NOMO-1 (cell line): ENCODE measurements at regions not wholly inside any gene's neighbourhood (a gene's known extent, or its start where the extent isn't known, plus 50 kb on each side); places are given as distances from the start of the nearest gene placed in this dataset.

Experiments
- DNase-seq, 2 experiments: peaks; one replicate each; lab custom pipeline; 2025; ENCODE audit not compliant: unreplicated experiment in 2 of 2; lab: John Stamatoyannopoulos, UW

DNA sequence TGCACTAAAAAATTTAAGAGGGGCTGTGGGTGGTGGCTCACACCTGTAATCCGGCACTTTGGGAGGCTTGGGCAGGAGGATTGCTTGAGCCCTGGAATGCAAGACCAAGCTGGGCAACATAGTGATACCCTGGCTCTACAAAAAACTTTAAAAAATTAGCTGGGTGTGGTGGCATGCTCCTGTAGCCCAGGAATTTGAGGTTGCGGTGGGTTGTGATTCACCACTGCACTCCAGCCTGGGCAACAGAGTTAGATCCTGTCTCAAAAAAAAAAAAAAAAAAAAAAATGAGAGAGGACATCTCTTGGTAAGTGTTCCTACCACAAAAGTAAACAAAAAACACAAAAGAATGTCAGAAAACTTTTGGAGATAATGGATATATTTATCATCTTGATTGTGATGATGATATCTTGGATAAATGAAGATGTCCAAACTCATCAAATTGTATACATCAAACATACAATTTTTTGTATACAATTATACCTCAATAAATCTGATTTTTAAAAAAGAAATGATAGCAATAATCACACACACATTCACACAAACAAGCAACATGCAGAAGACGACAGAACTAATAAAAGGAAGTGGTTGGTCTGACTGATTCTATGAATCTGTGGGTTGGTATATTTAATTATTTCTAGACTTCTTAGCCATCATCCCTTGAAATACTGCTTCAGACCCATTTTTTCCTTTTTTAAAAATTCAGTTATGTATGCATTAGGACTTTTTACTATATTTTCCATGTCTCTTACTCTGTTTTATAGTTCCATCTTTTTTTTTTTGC is 465.9 kb downstream of the PLA2G4A start:
- DNase-seq = no peak

DNA sequence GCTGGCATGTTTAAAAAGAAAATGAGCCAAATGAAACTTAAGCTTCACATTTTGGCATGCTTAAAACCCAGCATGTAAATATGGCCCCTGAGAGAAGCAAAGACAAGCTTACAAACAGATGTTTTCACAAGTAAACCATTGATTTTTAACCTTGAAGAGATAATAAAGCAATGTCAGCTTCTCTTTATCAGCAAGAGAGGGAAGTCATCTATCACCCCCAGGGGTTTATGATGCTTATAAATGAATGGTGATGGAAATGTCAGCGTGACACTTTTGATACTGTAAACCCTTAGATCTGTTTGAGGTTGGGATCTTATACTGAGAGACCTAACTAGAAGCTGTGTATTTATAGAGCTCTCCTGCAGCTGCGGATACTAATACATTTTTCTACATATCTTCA is 471.3 kb downstream of the PLA2G4A start:
- DNase-seq = no peak

DNA sequence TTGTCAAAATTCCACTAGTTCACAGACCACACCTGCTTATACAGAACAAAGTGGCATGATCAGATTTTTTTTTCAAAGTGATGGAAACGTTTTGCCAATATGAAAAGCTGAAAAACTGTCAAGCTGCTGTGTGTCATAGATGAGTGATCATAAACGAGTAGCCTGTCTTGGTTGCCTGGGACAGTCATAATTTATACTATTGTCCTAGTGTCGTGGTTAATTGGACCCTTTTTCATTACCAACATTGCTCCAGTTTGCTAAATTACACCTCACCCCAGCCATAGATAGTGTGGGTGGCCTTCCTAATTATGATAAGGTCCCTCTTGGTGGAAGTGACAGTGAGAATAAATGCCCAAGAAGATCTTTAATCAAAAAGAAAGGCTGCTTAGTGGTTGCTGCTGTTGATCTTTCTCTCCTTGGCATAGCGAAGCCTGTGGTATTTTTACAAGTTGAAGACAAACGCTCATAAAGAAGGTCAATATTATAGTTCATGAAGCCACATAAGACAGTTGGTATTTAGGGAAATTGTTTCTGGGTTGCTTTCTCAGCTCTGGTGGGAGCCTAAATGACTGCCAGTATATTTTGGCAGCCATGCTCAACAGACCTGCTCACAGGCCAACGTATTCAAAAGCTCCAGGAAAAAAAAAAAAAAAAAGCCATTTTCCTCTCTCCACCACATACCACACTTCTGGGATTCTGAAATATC is 478.1 kb downstream of the PLA2G4A start:
- DNase-seq = no peak

DNA sequence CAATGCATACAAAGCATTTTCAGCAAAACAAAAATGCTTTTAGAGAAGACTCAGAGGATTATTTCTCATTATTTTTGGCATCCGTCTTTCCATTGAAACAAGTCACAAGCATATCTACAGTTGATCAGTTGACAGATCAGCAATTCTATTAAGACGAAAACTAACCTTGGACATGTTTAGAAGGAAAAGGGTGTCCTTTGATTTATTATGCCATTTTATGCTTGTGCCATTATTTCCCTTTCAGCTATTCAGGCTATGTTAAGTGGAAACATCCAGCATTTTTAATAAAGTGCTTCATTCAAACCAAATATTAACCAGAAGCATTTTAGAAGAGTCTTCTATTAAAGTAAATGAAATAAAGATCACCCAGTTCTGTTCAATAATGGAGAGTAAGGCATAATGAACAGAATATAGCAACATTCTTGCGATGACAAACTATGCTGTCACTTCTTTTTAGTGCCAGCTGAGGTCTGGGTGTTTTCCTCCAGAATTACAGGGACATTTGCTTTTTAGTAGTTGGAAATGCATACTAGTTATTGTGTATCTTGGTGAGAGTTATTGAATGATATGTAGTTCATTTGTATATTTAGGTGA is 481.4 kb downstream of the PLA2G4A start:
- DNase-seq = no peak

DNA sequence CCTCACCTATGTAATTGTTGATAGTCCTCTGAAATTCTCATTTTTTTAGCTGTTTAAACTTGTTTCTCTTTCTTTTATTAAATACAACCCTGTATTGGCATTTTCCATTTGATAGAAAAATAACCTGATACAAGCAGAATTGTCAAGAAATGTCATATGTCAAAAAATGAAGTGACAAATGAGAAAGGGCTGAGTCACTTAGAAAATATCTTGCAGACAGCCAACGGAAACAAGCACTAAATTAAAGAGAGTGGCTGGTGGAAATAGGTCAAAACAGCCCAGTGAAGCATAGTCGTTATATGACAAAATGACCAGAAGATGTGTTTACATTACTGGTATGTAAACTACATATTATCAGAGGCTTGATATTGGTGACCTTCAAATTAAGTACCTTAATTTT is 484.4 kb downstream of the PLA2G4A start:
- DNase-seq = no peak

DNA sequence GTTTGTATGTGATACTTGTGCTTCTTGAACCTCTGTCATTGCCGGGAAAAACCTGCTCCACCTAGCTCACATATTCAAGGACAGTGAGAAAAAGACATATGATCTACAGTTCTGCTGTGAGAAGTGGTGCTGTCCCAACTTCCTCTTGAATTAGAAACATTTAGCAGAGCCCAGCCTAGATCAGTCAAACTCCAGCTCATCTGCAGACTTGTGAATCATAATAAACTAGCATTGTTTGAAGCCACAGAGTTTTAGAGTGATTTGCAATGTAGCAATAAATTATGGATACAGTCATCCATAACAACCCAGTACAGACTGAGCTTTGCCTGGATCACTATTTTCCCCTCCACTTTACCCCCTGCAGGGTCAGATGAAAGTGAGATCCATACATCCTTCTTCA is 497.8 kb downstream of the PLA2G4A start:
- no peak for DNase-seq

DNA sequence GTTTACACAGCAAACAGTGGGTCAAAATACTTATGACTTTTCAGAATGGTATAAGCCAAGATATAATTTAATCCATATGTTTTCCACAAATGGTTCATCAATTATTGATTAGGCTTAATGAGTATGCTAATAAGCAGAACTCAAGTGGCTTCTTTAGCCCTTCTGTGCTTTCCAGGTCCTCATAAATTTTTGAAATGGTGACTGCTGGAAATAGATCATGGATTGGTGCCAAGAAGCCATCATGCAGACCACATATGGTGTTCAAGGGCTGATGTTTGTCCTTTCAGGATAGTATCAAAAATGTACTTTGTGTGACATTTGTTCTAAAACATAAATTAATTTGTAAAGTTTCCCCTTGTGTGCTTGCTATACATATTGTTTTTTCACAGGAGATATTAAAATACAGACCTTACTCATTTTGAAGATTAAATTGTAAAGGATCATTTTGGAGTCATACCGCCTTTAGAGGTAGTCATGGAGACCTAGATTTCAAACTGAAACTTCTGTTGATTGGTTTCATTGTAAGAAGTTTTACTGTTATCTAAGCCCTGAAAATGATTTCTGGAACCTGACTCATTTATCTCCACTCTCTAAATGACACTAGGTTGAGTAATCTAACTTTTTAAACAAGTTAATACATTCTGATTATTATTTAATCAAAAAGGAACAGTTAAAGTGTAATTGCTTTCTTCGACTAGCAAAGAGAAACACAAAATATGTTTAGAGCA is 507.9 kb downstream of the PLA2G4A start:
- no peak for DNase-seq

DNA sequence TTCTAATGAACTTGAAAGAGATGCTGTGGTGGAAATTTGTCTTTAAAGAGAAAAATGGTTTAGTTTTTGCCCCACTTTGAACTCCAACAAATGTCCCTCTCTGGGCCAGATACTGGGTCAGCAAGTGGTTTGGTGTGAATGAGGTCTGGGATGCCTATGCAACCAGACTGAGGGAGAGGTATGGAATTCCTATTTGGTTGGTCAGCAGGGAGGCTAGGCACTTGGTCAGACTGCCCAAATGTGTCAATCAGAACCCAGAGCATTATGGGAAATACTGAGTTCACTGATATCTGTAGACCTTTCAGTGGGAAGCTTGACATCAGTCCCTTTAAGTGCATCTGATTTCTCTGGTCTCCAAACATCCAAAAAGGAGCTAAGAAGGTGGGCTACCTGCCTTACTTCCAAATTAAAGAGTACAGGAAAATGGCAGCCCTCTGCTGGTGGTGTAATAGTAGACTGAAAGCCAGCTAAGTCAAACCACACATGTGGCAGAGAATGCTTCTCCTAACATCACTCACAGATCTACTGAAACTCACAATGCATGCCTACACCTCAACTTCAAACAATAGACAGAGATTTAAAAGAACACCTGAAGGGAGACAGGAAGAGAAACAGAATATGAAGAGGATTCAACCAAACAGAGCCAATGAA is 510.1 kb downstream of the PLA2G4A start:
- no peak for DNase-seq

DNA sequence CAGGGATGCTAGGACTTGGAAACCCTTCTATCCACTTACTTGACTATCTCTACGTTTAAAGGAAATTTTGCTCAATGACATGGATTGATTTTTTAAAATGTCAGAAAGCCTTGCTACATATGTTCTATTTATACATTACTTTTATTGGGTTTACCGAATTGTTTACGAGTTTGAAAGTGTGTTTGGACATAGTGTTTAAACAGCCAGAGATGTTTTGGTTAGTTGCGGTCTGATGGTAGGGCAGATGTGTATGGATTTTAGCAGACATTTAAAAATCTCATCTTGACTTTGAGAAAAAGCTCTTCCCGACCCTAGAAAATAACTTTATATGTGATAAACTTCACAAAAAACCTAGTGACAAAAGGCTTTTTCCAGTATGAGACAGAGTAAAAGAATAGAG is 513.7 kb downstream of the PLA2G4A start:
- DNase-seq = no peak

DNA sequence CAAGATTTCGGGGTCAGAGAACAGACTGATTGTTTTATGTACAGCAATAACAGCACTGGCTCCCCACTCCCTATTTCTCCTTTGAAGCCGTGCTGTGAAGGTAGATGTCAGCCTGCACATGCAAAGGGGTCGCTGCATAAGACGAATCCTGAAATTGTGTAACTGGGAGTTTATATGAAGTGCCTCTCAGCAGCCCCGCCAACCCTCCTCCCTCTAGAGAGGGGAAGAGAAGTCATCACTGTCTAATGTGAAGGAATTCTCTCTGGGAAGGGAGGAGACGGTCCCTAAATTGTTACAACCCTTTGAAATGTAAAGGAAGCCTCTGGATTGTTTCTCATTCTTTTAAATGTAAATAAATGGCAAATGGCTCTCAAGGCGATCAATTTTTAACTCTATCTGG is 545.3 kb downstream of the PLA2G4A start:
- no peak for DNase-seq

DNA sequence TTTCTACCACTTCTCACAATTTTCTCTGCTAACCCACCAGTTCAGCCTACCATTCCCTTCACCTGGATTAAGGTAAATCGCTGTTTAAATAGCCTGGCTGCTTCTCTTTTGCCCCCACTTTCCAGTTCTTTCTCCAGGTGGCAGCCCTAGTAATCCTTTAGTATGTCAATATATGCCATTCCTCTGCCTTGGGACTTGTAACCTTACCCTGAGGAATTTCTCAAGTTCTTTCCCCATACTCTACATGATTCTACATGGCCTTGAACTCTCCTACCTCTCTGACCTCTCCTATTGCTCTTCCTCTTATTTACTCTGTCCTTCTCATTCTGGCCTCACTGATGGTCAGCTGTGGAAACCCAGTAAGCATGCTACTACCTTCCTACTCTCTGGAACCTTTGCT is 546.0 kb downstream of the PLA2G4A start:
- no peak for DNase-seq

DNA sequence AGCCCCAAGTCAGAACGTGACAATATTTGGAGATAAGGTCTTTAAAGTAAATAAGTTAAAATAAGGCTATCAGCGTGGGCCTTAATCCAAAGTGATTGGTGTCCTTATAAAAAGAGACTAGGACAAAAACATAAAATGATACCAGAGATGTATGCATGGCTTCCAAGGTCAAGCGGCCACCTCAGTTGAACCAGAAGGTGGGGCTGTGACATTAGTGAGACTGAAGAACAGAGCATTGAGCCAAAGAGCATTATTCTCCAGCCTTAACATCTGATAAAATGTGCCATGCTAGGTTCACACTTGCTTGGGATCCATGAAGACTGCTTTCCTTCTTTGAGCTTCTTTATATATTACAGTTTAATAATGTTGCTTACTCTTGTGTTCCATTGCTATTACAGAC is 554.6 kb downstream of the PLA2G4A start:
- DNase-seq = no peak

DNA sequence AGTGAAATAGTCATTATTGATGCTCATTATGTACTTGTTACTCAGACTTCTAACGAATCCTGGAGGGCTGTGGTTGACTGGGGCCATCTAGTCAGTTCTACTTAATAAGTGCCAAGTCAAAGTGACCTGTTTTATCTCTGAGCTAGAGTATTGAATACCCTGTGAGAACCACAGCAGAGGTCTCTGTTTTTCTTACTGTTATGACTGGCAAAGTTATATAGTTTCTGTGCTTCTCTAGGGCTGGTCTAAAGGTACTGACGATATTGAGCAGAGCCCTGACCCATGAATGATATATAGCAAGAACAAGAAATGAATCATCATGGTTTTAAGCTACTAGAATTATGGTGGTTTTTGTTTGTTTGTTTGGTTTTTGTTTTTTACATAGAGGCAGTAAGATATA is 555.8 kb downstream of the PLA2G4A start:
- DNase-seq = no peak

DNA sequence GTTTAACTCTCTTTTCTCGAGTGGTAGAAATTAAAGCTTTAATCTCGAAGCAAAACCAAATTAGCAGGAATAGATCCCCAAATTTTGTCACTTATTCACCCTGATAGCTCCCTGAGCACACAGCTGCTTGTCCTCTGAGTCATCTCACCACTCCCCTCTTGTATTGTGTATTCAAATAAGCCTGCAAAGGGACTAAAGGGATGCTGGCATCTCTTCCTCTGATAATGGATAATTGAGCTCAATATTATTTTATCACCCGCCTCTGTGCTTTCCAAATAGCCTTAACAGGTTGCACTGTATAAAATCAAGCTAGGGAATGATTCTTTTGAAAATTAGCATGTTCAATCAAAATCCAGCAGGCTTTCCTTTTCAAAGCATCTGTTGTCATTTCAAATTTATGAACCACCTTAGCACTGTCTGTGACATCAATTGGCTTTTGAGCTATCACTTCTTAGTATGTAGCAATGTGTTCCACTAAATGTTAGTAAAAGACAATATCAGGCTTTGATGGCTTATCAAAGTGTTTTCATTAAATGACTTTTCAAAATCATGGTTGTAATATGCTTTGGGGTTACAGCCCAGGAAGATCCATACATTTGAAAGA is 561.6 kb downstream of the PLA2G4A start:
- DNase-seq = no peak

DNA sequence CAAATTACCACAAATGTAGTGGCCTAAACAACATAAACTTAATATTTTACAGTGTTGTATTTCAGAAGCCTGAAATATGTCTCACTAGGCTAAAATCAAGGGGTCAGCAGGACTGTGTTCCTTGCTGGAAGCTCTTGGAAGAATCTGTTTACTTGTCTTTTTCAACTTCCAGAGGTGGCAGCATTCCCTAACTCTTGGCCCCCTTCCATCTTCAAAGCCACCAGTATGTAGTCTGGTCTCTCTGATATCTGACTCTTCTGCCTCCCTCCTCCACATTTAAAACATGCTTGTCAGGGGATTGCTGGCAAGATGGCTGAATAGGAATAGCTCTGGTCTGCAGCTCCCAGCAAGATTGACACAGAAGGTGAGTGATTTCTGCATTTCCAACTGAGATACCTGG is 567.5 kb downstream of the PLA2G4A start:
- DNase-seq = no peak

DNA sequence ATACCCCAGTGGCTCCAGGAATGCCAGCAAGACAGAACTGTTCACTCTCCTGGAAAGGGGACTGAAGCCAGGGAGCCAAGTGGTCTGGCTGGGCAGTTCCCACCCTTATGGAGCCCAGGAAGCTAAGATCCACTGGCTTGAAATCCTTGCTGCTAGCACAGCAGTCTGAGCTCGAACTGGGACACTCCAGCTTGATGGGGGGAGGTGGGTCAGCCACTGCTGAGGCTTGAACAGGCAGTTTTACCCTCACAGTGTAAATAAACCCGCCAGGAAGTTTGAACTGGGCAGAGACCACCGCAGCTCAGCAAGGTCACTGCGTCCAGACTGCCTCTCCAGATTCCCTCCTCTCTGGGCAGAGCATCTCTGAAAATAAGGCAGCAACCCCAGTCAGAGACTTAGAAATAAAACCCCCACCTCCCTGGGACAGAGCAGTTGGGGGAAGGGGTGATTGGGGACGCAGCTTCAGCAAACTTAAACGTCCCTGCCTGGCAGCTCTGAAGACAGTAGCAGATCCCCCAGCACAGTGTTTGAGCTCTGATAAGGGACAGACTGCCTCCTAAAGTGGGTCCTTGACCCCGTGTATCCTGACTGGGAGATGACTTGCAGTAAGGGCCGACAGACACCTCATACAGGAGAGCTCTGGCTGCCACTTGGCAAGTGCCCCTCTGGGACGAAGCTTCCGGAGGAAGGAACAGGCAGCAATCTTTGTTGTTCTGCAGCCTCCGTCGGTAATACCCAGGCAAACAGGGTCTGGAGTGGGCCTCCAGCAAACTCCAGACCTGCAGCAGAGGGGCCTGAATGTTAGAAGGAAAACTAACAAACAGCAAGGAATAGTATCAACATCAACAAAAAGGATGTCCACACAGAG is 568.4 kb downstream of the PLA2G4A start:
- no peak for DNase-seq

DNA sequence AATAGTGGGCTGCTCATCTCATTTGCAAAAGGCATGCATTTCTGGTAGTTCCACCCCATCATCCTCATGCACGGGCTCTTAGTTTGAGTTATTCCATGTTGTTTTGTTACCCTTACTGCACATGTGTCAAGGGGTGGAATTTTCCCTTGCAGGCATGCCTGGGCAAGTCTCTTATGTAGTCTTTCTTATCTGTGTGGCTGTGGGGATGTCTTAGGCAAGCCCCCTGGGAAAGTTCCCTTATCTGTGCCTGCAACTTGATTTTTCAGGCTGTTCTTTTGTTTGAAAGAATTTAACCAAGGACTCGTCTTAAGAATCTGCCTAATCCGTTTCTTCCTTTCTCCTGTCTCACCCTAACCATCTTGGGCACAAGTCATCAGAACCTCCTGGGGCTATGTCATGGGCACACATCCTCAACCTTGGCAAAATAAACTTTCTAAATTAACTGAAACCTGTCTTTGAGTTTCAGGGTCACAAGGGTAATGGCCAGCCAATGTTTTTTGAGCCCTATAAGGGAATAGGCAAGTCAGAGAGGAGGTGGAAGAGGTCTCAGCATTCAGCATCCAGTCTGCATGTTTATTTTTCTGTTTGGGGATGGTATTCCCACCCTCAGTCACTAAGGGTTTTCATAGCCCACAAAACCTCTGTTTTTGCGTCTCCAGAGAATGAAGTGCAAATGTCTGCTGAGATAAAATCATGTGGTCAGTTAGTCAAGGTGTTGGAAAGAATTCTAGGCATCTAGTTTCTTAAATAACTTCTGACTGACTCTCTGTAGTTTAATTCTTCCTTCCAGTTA is 579.7 kb downstream of the PLA2G4A start:
- no peak for DNase-seq

DNA sequence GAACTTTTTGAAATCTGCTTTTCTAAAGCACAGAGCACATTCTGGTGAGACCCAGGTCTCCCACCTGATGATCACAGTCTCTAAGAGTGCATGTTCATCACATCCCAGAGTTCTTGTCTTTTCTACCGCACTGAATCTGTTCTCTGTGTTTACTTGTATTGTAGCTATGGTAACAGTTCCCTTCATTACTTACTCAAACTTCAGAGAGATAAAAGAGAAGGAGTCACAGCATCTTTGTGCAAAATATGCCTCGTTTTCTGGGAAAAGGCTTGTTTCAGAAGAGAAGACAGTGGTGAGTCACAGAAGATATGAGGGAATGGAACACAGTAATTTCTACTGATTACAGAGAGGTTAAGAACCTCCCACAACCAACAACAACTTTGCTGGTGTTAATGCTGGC is 580.6 kb downstream of the PLA2G4A start:
- DNase-seq = no peak

DNA sequence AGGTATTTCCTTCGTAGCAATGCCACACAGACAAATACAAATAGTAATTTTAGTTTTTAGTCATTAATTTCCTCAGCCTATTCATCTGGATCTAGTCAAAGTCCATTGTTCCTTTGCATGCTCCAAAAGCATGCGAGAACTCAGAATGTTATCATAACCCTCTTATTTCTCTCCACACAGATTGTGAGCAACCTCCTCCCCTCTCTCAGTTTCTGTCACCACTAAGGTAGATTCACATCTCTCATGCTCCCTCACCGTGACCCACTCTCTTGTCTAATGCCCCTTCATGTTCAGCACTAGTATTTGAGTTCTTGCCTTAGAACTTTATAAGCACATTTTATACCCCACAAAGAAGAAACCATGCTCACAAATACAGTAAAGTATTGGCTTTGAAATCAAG is 582.4 kb downstream of the PLA2G4A start:
- no peak for DNase-seq
